ENCODE measurements at regions not wholly inside any gene's neighbourhood (a gene's known extent, or its start where the extent isn't known, plus 50 kb on each side); places are given as distances from the start of the nearest gene placed in this dataset.

- TF ChIP-seq CTCF (IDR thresholded peaks at IDR 0.05) (no peak), POLR2A (IDR thresholded peaks at IDR 0.05) (no peak)
Measured at GRCh38 chr10:30558411-30558810, 71.1 kb downstream of the LYZL2 start.
